Spleen (tissue), 7 donors: ENCODE measurements at regions not wholly inside any gene's neighbourhood (a gene's known extent, or its start where the extent isn't known, plus 50 kb on each side); places are given as distances from the start of the nearest gene placed in this dataset.

Experiments
- CTCF ChIP-seq, 11 experiments: fragments of 200-600 bp in 7 of 11; fragments of 450-650 bp in 4 of 11; sonication (generic) in 4 of 11; IDR thresholded peaks in 8 of 11; conservative IDR thresholded peaks in 3 of 11; 1 replicate in 7 of 11; 2 replicates in 4 of 11; pipeline versions ENCODE4 v1.4.0 to v1.8.0; 2016 to 2021; ENCODE audit warnings: antibody characterized with exemption in 11 of 11, inconsistent platforms in 4 of 11, mild to moderate bottlenecking in 1 of 11
- POLR2A ChIP-seq, 3 donors: fragments of 450-650 bp; IDR thresholded peaks; one replicate each; pipeline ENCODE4 v1.5.1; 2017; ENCODE audit warnings: antibody characterized with exemption in 3 of 3, mild to moderate bottlenecking in 1 of 3
- donor health status: DM: no; HTN: no; CAD: no; lungs with moderate emphysema.
- donor health status: DM: no; HTN: no; CAD: no.
- donor health status: DM: no; HTN: no; CAD: no.

GRCh38 chr7:131183072-131183471 lies 144.6 kb upstream of the MKLN1 start:
- TF ChIP-seq CTCF (IDR thresholded peaks at IDR 0.05 in 8 of 11, conservative IDR thresholded peaks at IDR 0.05 in 3 of 11) (no peak), POLR2A (IDR thresholded peaks at IDR 0.05) (no peak)
